Liver (tissue), 8 donors: ENCODE measurements at regions not wholly inside any gene's neighbourhood (a gene's known extent, or its start where the extent isn't known, plus 50 kb on each side); places are given as distances from the start of the nearest gene placed in this dataset.

Experiments used
- DNase-seq: peaks from one replicate; pipeline ENCODE4 v3.0.0-alpha.2; 2017; ENCODE audit warnings: low spot score
- H3K27ac ChIP-seq, 2 donors: one replicate each; pipeline ENCODE4 v1.7.0; 2013; ENCODE audit warnings: inconsistent platforms in 2 of 2, low read length in 2 of 2, control low read depth in 1 of 2, low read depth in 1 of 2, mild to moderate bottlenecking in 1 of 2
- H3K27me3 ChIP-seq, 4 donors: one replicate each; pipeline versions ENCODE4 v1.6.1 to v1.7.0; 2013; ENCODE audit warnings: low read length in 3 of 4, inconsistent platforms in 1 of 4, mild to moderate bottlenecking in 1 of 4, moderate library complexity in 1 of 4; ENCODE audit not compliant: control insufficient read depth in 4 of 4, insufficient read depth in 4 of 4
- H3K36me3 ChIP-seq, 4 donors: one replicate each; pipeline versions ENCODE4 v1.6.1 to v1.7.0; 2013; ENCODE audit warnings: low read length in 3 of 4, mild to moderate bottlenecking in 3 of 4, low read depth in 1 of 4, moderate library complexity in 1 of 4; ENCODE audit not compliant: control insufficient read depth in 4 of 4, insufficient read depth in 3 of 4
- H3K4me1 ChIP-seq, 4 donors: one replicate each; pipeline versions ENCODE4 v1.6.1 to v1.7.0; 2013; ENCODE audit warnings: low read length in 3 of 4, mild to moderate bottlenecking in 3 of 4, moderate library complexity in 1 of 4; ENCODE audit not compliant: control insufficient read depth in 4 of 4, insufficient read depth in 4 of 4
- H3K4me3 ChIP-seq, 3 donors: one replicate each; pipeline versions ENCODE4 v1.6.1 to v1.7.0; 2013; ENCODE audit warnings: low read length in 3 of 3, control low read depth in 1 of 3, low read depth in 1 of 3, mild to moderate bottlenecking in 1 of 3
- H3K9ac ChIP-seq, 2 donors: one replicate each; pipeline ENCODE4 v1.7.0; 2013; ENCODE audit warnings: low read length in 2 of 2, mild to moderate bottlenecking in 2 of 2, moderate library complexity in 2 of 2, control low read depth in 1 of 2, low read depth in 1 of 2
- H3K9me3 ChIP-seq, 4 donors: one replicate each; pipeline versions ENCODE4 v1.6.1 to v1.7.0; 2013; ENCODE audit warnings: low read length in 3 of 4; ENCODE audit not compliant: control insufficient read depth in 4 of 4
- EGR1 ChIP-seq, 2 donors: IDR thresholded peaks; 2 replicates each; pipeline ENCODE4 v1.6.1; 2016 to 2018; ENCODE audit warnings: antibody characterized with exemption in 2 of 2, low read depth in 2 of 2
- FOXA1 ChIP-seq: IDR thresholded peaks from 2 replicates; pipeline ENCODE4 v1.6.1; 2016; ENCODE audit warnings: antibody characterized with exemption
- FOXA2 ChIP-seq: IDR thresholded peaks from 2 replicates; pipeline ENCODE4 v1.6.1; 2016; ENCODE audit warnings: antibody characterized with exemption
- GABPA ChIP-seq, 2 donors: IDR thresholded peaks in 1 of 2; conservative IDR thresholded peaks in 1 of 2; 2 replicates each; pipeline ENCODE4 v1.6.1; 2016; ENCODE audit warnings: antibody characterized with exemption in 2 of 2, mild to moderate bottlenecking in 1 of 2, moderate library complexity in 1 of 2
- HNF4A ChIP-seq, 2 donors: conservative IDR thresholded peaks; 2 replicates each; pipeline ENCODE4 v1.6.1; 2016; ENCODE audit warnings: antibody characterized with exemption in 2 of 2, mild to moderate bottlenecking in 2 of 2
- HNF4G ChIP-seq: IDR thresholded peaks from 2 replicates; pipeline ENCODE4 v1.6.1; 2016; ENCODE audit warnings: antibody characterized with exemption
- JUND ChIP-seq, 2 donors: IDR thresholded peaks; 2 replicates each; pipeline ENCODE4 v1.6.1; 2016; ENCODE audit warnings: antibody characterized with exemption in 2 of 2
- NR2F2 ChIP-seq: IDR thresholded peaks from 2 replicates; pipeline ENCODE4 v1.6.1; 2016; ENCODE audit warnings: antibody characterized with exemption
- RXRA ChIP-seq, 2 donors: IDR thresholded peaks; 2 replicates each; pipeline ENCODE4 v1.6.1; 2017 to 2018; ENCODE audit warnings: antibody characterized with exemption in 2 of 2, mild to moderate bottlenecking in 1 of 2
- YY1 ChIP-seq: IDR thresholded peaks from 2 replicates; pipeline ENCODE4 v1.6.1; 2016; ENCODE audit warnings: antibody characterized with exemption, mild to moderate bottlenecking
- WGBS: extraction: QIAGEN DNeasy Blood & Tissue Kit; methylation state at CpG from one replicate; pipeline ENCODE4 v1.1.7; 2013; 5-methylcytosine and 5-hydroxymethylcytosine counted together
- TF ChIP-seq, protein P1 (sequence below): IDR thresholded peaks from 2 replicates; pipeline ENCODE4 v1.6.1; 2016; ENCODE audit warnings: antibody characterized with exemption
- TF ChIP-seq, protein P2 (sequence below): IDR thresholded peaks from 2 replicates; pipeline ENCODE4 v1.6.1; 2016; ENCODE audit warnings: antibody characterized with exemption
- TF ChIP-seq, protein P3 (sequence below): IDR thresholded peaks from 2 replicates; pipeline ENCODE4 v1.6.1; 2016; ENCODE audit warnings: antibody characterized with exemption
- TF ChIP-seq, protein P4 (sequence below): IDR thresholded peaks from 2 replicates; pipeline ENCODE4 v1.6.1; 2016; ENCODE audit warnings: antibody characterized with exemption, mild to moderate bottlenecking
- TF ChIP-seq, protein P5 (sequence below): fragments of 150-350 bp; IDR thresholded peaks from 2 replicates; pipeline ENCODE4 v1.5.1; 2017; ENCODE audit warnings: improper control_type of control experiment, low read depth, low read length; ENCODE audit not compliant: missing input control
- donor health status: healthy.
- donor health status: healthy.
- donor health status: healthy.
- donor health status: healthy.
- donor health status: healthy.

DNA sequence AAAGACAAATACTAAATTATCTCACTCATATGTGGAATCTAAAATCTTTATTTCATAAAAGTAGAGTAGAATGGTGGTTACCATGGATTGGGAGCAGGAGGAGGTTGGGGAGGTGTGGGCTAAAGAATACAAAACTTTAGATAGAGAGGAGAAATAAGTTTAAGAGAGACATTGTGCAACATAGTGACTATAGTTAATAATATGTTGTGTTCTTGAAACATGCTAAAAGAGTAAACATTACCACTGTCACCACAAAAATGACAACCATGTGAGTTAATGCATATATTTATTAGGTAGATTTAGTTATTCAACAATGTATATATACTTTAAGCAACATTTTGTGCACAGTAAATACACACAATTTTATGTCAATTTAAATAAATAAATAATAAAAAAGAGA is 128.5 kb upstream of the COL3A1 start:
- no peaks in the 10 kb centered on the region for H3K36me3 ChIP-seq
- H3K4me1 ChIP-seq = no peaks in the 10 kb centered on the region
- DNase-seq = no peak
- no peak overlapping the region for H3K27ac ChIP-seq
- H3K4me3 ChIP-seq = no peak overlapping the region
- H3K27me3 ChIP-seq = no peaks in the 10 kb centered on the region
- no peaks in the 10 kb centered on the region for H3K9me3 ChIP-seq
- H3K9ac ChIP-seq = no peak overlapping the region
- no peak for TF ChIP-seq JUND (IDR thresholded peaks at IDR 0.05)
- TF ChIP-seq FOXA2 = no peak
- no peak for TF ChIP-seq RXRA (IDR thresholded peaks at IDR 0.05)
- TF ChIP-seq, protein P1, sequence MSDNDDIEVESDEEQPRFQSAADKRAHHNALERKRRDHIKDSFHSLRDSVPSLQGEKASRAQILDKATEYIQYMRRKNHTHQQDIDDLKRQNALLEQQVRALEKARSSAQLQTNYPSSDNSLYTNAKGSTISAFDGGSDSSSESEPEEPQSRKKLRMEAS = no peak

DNA sequence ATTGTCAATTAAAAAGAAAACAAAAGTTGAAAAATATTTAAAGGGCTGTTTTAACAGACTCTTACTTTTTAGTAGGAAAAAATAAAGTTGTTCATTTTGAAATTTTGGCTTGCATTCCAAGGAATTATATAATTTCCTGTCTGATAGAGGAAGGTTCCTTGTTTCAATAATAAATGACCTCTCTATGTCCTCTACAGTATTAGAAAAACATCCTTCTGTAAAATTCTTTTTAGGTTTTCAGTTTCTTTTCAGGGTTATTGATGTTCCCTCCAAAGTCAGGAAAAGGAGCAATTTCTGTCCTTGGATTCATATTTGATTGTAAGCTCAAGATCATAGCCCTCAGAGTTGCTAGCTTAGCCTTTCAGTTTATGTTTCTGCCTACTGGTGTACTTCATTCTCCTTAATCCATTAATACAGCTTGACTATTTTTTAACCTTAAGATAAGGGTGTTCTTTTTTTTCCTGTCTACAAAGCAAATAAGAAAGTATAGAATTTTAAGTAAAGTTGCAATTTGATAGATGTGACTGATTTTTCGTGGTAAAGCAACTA is 125.2 kb upstream of the COL3A1 start:
- peak; percentile 26 for TF ChIP-seq NR2F2
- TF ChIP-seq EGR1 (IDR thresholded peaks at IDR 0.05; ENCODE audit: low read depth in 2 of 2) = no peak
- Histone ChIP-seq H3K4me1 (no peaks in the 10 kb centered on the region), H3K27ac (no peak overlapping the region), H3K36me3 (no peaks in the 10 kb centered on the region), H3K4me3 (no peak overlapping the region), H3K9me3 (no peaks in the 10 kb centered on the region), H3K27me3 (no peaks in the 10 kb centered on the region), H3K9ac (no peak overlapping the region)
- 1% methylated on average over 1 of the region's 1 CpG for WGBS
- DNase-seq = no peak

DNA sequence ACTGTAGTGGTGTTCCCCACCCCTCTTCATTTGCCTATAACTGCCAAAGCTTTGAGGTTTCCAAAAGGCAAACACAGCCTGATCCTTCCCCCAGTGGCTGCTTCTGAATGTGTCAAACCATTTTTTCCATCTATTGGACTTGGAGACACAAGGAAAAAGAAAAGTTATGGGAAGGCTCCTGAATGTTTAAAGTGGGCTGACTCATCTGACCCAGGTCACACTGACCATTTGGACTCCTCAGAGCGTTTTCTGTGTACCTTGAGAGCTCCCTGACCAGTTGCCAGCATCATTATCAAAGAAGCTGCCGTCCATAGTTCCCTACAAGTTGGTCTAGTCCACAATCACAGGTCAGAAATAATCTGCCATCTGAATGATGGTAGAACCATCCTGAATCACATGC is 123.4 kb upstream of the COL3A1 start:
- Histone ChIP-seq H3K4me1 (no peaks in the 10 kb centered on the region), H3K9ac (no peak overlapping the region), H3K4me3 (no peak overlapping the region), H3K27me3 (no peaks in the 10 kb centered on the region), H3K9me3 (no peaks in the 10 kb centered on the region), H3K36me3 (no peaks in the 10 kb centered on the region), H3K27ac (no peak overlapping the region)
- WGBS = 53% methylated on average over 2 of the region's 2 CpGs
- TF ChIP-seq JUND (IDR thresholded peaks at IDR 0.05) = no peak
- no peak for TF ChIP-seq FOXA1
- TF ChIP-seq HNF4G = no peak
- TF ChIP-seq, protein P1 = no peak
- no peak for TF ChIP-seq YY1
- no peak for DNase-seq

DNA sequence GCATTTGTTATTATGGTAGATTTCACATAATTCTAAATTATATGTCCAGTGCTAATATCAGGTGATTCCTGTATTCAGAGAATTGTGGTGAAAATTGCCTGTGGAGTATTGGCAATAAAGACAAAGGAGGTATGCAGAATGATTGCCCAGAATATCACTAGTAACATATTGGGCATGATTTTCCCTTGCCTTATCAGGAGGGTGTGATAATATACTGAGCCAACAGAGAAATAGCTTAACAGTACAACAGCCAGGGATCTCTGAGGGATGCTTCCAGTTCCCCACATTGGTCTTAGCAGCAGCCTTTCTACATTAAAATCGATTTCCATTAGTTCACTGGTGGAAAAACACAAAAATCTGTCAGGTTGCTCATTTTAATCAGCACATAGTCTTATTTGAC is 122.9 kb upstream of the COL3A1 start:
- DNase-seq = no peak
- H3K27ac ChIP-seq = no peak overlapping the region
- no peak overlapping the region for H3K9ac ChIP-seq
- no peaks in the 10 kb centered on the region for H3K36me3 ChIP-seq
- no peak overlapping the region for H3K4me3 ChIP-seq
- WGBS = 43% methylated on average over 1 of the region's 1 CpG
- no peaks in the 10 kb centered on the region for H3K9me3 ChIP-seq
- no peak for TF ChIP-seq RXRA (IDR thresholded peaks at IDR 0.05)
- TF ChIP-seq, protein P2, sequence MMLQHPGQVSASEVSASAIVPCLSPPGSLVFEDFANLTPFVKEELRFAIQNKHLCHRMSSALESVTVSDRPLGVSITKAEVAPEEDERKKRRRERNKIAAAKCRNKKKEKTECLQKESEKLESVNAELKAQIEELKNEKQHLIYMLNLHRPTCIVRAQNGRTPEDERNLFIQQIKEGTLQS = no peak
- no peak for TF ChIP-seq FOXA1
- no peak for TF ChIP-seq GABPA (IDR thresholded peaks at IDR 0.05 in 1 of 2, conservative IDR thresholded peaks at IDR 0.05 in 1 of 2)
- TF ChIP-seq HNF4A (conservative IDR thresholded peaks at IDR 0.05) = no peak
- TF ChIP-seq, protein P3, sequence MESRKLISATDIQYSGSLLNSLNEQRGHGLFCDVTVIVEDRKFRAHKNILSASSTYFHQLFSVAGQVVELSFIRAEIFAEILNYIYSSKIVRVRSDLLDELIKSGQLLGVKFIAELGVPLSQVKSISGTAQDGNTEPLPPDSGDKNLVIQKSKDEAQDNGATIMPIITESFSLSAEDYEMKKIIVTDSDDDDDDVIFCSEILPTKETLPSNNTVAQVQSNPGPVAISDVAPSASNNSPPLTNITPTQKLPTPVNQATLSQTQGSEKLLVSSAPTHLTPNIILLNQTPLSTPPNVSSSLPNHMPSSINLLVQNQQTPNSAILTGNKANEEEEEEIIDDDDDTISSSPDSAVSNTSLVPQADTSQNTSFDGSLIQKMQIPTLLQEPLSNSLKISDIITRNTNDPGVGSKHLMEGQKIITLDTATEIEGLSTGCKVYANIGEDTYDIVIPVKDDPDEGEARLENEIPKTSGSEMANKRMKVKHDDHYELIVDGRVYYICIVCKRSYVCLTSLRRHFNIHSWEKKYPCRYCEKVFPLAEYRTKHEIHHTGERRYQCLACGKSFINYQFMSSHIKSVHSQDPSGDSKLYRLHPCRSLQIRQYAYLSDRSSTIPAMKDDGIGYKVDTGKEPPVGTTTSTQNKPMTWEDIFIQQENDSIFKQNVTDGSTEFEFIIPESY = no peak
- no peak for TF ChIP-seq JUND (IDR thresholded peaks at IDR 0.05)
- no peak for TF ChIP-seq YY1
- no peak for TF ChIP-seq NR2F2
- TF ChIP-seq, protein P4, sequence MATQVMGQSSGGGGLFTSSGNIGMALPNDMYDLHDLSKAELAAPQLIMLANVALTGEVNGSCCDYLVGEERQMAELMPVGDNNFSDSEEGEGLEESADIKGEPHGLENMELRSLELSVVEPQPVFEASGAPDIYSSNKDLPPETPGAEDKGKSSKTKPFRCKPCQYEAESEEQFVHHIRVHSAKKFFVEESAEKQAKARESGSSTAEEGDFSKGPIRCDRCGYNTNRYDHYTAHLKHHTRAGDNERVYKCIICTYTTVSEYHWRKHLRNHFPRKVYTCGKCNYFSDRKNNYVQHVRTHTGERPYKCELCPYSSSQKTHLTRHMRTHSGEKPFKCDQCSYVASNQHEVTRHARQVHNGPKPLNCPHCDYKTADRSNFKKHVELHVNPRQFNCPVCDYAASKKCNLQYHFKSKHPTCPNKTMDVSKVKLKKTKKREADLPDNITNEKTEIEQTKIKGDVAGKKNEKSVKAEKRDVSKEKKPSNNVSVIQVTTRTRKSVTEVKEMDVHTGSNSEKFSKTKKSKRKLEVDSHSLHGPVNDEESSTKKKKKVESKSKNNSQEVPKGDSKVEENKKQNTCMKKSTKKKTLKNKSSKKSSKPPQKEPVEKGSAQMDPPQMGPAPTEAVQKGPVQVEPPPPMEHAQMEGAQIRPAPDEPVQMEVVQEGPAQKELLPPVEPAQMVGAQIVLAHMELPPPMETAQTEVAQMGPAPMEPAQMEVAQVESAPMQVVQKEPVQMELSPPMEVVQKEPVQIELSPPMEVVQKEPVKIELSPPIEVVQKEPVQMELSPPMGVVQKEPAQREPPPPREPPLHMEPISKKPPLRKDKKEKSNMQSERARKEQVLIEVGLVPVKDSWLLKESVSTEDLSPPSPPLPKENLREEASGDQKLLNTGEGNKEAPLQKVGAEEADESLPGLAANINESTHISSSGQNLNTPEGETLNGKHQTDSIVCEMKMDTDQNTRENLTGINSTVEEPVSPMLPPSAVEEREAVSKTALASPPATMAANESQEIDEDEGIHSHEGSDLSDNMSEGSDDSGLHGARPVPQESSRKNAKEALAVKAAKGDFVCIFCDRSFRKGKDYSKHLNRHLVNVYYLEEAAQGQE = no peak
- TF ChIP-seq HNF4G = no peak
- TF ChIP-seq, protein P5, sequence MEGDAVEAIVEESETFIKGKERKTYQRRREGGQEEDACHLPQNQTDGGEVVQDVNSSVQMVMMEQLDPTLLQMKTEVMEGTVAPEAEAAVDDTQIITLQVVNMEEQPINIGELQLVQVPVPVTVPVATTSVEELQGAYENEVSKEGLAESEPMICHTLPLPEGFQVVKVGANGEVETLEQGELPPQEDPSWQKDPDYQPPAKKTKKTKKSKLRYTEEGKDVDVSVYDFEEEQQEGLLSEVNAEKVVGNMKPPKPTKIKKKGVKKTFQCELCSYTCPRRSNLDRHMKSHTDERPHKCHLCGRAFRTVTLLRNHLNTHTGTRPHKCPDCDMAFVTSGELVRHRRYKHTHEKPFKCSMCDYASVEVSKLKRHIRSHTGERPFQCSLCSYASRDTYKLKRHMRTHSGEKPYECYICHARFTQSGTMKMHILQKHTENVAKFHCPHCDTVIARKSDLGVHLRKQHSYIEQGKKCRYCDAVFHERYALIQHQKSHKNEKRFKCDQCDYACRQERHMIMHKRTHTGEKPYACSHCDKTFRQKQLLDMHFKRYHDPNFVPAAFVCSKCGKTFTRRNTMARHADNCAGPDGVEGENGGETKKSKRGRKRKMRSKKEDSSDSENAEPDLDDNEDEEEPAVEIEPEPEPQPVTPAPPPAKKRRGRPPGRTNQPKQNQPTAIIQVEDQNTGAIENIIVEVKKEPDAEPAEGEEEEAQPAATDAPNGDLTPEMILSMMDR = no peak
- TF ChIP-seq, protein P1 = no peak
- H3K27me3 ChIP-seq = no peaks in the 10 kb centered on the region
- H3K4me1 ChIP-seq = no peaks in the 10 kb centered on the region
